ENCODE measurements at regions not wholly inside any gene's neighbourhood (a gene's known extent, or its start where the extent isn't known, plus 50 kb on each side); places are given as distances from the start of the nearest gene placed in this dataset.

GRCh38 chr10:47225928-47226645, 73.9 kb upstream of the GDF10 start:
- no peak overlapping the region for H3K27ac Mint-ChIP-seq
- no peaks in the 10 kb centered on the region for H3K4me1 Mint-ChIP-seq
- peaks cover 4% of the 10 kb centered on the region for H3K27me3 Mint-ChIP-seq (ENCODE audit: low read depth)
- H3K36me3 Mint-ChIP-seq (ENCODE audit: low read depth): peaks cover 3% of the 10 kb centered on the region
- H3K4me3 Mint-ChIP-seq: no peak overlapping the region
- no peak for TF ChIP-seq CTCF (IDR thresholded peaks at IDR 0.05; ENCODE audit: unreplicated experiment in 3 of 3)
- H3K9me3 Mint-ChIP-seq: peaks cover 11% of the 10 kb centered on the region

GRCh38 chr10:47230482-47230881, 69.5 kb upstream of the GDF10 start:
- peaks cover 3% of the 10 kb centered on the region for H3K36me3 Mint-ChIP-seq (ENCODE audit: low read depth)
- H3K4me3 Mint-ChIP-seq: no peak overlapping the region
- H3K27me3 Mint-ChIP-seq (ENCODE audit: low read depth): no peaks in the 10 kb centered on the region
- H3K9me3 Mint-ChIP-seq: peaks cover 11% of the 10 kb centered on the region
- H3K27ac Mint-ChIP-seq: no peak overlapping the region
- H3K4me1 Mint-ChIP-seq: no peaks in the 10 kb centered on the region
- TF ChIP-seq CTCF (IDR thresholded peaks at IDR 0.05; ENCODE audit: unreplicated experiment in 3 of 3): no peak

GRCh38 chr10:47230957-47231356, 69.0 kb upstream of the GDF10 start:
- Mint-ChIP-seq H3K4me1 (no peaks in the 10 kb centered on the region), H3K4me3 (no peak overlapping the region), H3K36me3 (ENCODE audit: low read depth) (peaks cover 3% of the 10 kb centered on the region), H3K27me3 (ENCODE audit: low read depth) (no peaks in the 10 kb centered on the region), H3K27ac (no peak overlapping the region), H3K9me3 (peaks cover 11% of the 10 kb centered on the region)
- no peak for TF ChIP-seq CTCF (IDR thresholded peaks at IDR 0.05; ENCODE audit: unreplicated experiment in 3 of 3)

GRCh38 chr10:47231414-47231813, 68.6 kb upstream of the GDF10 start:
- H3K36me3 Mint-ChIP-seq (ENCODE audit: low read depth): peaks cover 3% of the 10 kb centered on the region
- H3K27me3 Mint-ChIP-seq (ENCODE audit: low read depth): no peaks in the 10 kb centered on the region
- peaks cover 14% of the 10 kb centered on the region for H3K9me3 Mint-ChIP-seq
- no peak for TF ChIP-seq CTCF (IDR thresholded peaks at IDR 0.05; ENCODE audit: unreplicated experiment in 3 of 3)
- H3K4me3 Mint-ChIP-seq: no peak overlapping the region
- H3K27ac Mint-ChIP-seq: no peak overlapping the region
- H3K4me1 Mint-ChIP-seq: no peaks in the 10 kb centered on the region

- H3K9me3 Mint-ChIP-seq: peaks cover 11% of the 10 kb centered on the region
- H3K27ac Mint-ChIP-seq: no peak overlapping the region
- no peaks in the 10 kb centered on the region for H3K4me1 Mint-ChIP-seq
- no peak overlapping the region for H3K4me3 Mint-ChIP-seq
- no peaks in the 10 kb centered on the region for H3K36me3 Mint-ChIP-seq (ENCODE audit: low read depth)
- H3K27me3 Mint-ChIP-seq (ENCODE audit: low read depth): peaks cover 4% of the 10 kb centered on the region
- no peak for TF ChIP-seq CTCF (IDR thresholded peaks at IDR 0.05; ENCODE audit: unreplicated experiment in 3 of 3)
Measured at GRCh38 chr10:47233631-47234030, 66.4 kb upstream of the GDF10 start.

GRCh38 chr10:47235484-47235883, 64.5 kb upstream of the GDF10 start:
- no peaks in the 10 kb centered on the region for H3K4me1 Mint-ChIP-seq
- H3K36me3 Mint-ChIP-seq (ENCODE audit: low read depth): no peaks in the 10 kb centered on the region
- peaks cover 7% of the 10 kb centered on the region for H3K9me3 Mint-ChIP-seq
- H3K27ac Mint-ChIP-seq: no peak overlapping the region
- H3K27me3 Mint-ChIP-seq (ENCODE audit: low read depth): peaks cover 16% of the 10 kb centered on the region
- no peak for TF ChIP-seq CTCF (IDR thresholded peaks at IDR 0.05; ENCODE audit: unreplicated experiment in 3 of 3)
- no peak overlapping the region for H3K4me3 Mint-ChIP-seq
